HAP-1 (cell line): ENCODE measurements at regions not wholly inside any gene's neighbourhood (a gene's known extent, or its start where the extent isn't known, plus 50 kb on each side); places are given as distances from the start of the nearest gene placed in this dataset.

ENCODE experiments used
- DNase-seq, 2 experiments: peaks; one replicate each; pipeline ENCODE4 v3.0.0-alpha.2; 2016 to 2020; ENCODE audit warnings: low spot score in 2 of 2
- H3K27me3 ChIP-seq: fragments of 250-450 bp; sonication (Bioruptor Pico); 2 replicates; pipeline ENCODE4 v1.5.1; 2020; ENCODE audit warnings: low read depth, mild to moderate bottlenecking, moderate library complexity
- H3K36me3 ChIP-seq: fragments of 250-450 bp; sonication (Bioruptor Pico); replicated peaks from 2 replicates; pipeline ENCODE4 v1.5.1; 2020; ENCODE audit warnings: mild to moderate bottlenecking
- H3K4me1 ChIP-seq: fragments of 250-450 bp; sonication (Bioruptor Pico); 2 replicates; pipeline ENCODE4 v1.5.1; 2020; ENCODE audit warnings: mild to moderate bottlenecking
- H3K4me3 ChIP-seq: fragments of 250-450 bp; sonication (Bioruptor Pico); 2 replicates; pipeline ENCODE4 v1.5.1; 2020; ENCODE audit warnings: mild to moderate bottlenecking, moderate library complexity
- H3K9me3 ChIP-seq: fragments of 250-450 bp; sonication (Bioruptor Pico); 2 replicates; pipeline ENCODE4 v1.5.1; 2020; ENCODE audit warnings: mild to moderate bottlenecking, moderate library complexity
- in situ Hi-C: fragments of 300-500 bp; cut with MboI; formaldehyde crosslinking; loops from 3 replicates; pipeline ENCODE4 v1.14.3; 2020; ENCODE audit warnings: low sequenced_read_pairs, inconsistent platforms, mixed read lengths

DNA sequence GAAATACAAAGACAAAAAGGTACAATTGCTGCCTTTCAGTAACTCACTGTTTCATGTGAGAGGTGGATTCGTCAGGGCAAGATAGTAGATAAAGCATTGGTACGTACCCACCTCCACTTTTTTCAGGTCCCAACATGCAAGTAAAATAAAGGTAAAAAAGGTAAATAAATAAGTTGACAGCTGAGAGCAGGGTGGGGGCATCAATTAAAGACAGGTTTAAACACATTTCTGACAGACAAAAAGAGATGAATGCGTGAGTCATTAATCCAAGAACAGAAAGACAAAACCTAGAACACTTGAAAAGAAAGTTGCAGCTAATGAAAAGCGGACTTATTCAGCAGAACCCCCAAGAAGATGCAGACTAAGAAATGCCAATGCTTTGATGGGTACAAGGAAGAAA lies 979.6 kb upstream of the CDH2 start:
- Histone ChIP-seq H3K27me3 (no peaks in the 10 kb centered on the region), H3K36me3 (no peaks in the 10 kb centered on the region), H3K4me3 (no peak overlapping the region), H3K4me1 (peaks cover 25% of the 10 kb centered on the region), H3K9me3 (no peaks in the 10 kb centered on the region)
- in situ Hi-C loops, result no loop called here
- DNase-seq, result no peak

DNA sequence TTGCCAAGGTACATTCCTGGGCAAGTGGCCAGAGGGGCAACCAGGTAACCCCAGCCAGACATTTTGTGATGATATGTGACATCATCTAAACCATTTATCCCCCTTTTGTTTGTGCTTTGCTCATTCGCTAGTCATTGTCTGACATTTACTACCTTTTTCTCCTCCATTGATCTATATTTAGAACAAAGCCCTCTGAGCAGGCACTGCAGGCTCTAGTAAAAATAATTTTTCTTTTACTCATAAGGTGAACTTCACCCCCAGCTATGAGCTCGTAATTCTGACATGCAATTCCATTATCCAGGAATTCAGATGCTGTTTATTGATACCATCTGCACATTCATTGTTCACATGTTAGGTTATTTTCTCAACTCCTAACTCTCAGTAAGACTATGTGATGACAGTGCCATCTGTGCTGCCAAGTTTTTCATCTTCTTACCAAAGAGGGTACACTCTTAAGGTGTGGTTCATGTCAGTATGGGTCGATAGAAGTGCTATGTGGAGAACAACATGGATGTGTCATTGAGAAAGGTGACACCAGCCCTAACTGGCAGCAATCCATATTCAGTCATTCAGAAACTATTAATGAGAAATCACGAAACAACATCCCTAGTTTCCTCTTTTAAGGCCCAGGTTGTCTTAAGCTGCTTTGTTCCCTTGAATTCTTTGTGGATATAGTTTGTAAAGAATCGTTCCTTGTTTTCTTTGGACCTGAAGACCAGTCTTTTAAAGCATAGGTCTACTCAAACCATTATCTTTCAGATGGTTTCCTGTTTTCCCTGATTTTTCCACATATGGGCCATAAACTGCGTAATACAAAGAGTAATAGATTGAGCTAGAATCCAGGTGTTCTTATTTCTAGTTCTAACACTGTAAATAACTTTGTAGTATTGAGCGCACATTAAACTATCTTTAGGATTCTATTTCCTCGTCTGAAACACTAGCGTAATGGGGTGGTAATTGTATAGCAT lies 978.1 kb upstream of the CDH2 start:
- Histone ChIP-seq H3K4me3 (no peak overlapping the region), H3K27me3 (no peaks in the 10 kb centered on the region), H3K9me3 (no peaks in the 10 kb centered on the region), H3K36me3 (no peaks in the 10 kb centered on the region), H3K4me1 (peaks cover 19% of the 10 kb centered on the region; the same call in 1 of the 2 replicates)
- DNase-seq, result no peak
- in situ Hi-C loops, result no loop called here

DNA sequence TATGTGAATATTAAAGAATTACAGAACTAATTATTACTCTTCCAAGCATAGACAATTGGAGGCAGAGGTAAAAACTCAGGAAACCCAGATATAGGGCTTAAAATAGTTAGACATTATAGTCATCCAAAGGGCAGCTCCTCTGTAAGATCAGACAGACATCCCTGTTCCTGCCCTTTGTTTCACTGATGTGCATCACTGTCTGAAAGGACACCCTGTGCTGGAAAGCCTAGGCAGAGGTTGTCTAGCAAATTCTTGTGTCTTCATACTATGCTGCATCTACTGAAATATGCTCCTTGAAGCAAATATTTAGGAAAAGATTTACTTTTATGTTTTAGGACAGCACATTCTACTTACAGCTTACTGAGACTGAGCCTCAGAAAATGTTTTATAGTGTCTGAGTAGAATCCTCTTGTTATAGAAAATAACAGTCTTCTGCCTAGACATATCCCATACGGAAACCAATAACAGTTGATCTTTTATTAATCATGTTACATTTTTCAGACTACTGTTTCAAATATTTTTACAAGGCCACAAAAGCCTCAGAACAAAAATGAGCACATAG lies 977.3 kb upstream of the CDH2 start:
- no peak for DNase-seq
- H3K4me1 ChIP-seq, result peaks cover 11% of the 10 kb centered on the region; the same call in 1 of the 2 replicates
- no peaks in the 10 kb centered on the region for H3K9me3 ChIP-seq
- in situ Hi-C loops, result no loop called here
- H3K4me3 ChIP-seq, result no peak overlapping the region
- no peaks in the 10 kb centered on the region for H3K27me3 ChIP-seq
- no peaks in the 10 kb centered on the region for H3K36me3 ChIP-seq

DNA sequence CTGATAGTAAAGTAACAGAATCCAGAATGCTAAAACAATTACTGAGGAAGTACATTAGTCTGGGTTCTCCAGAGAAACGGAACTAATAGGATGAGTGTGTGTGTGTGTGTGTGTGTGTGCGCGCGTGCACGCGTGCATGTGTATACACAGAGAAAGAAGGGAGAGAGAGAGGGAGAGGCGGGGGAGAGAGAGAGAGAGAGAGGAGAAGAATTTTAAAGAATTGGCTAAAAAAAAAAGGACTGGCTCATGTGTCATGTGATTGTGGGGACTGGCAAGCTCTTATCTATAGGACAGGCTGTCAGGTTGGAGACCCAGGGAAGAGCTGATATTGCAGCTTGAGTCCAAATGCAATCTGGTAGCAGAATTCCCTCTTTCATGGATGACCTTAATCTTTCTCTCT lies 976.2 kb upstream of the CDH2 start:
- no peak overlapping the region for H3K4me3 ChIP-seq
- H3K27me3 ChIP-seq, result no peaks in the 10 kb centered on the region
- in situ Hi-C loops, result no loop called here
- H3K36me3 ChIP-seq, result no peaks in the 10 kb centered on the region
- DNase-seq, result no peak
- peaks cover 11% of the 10 kb centered on the region; the same call in 1 of the 2 replicates for H3K4me1 ChIP-seq
- no peaks in the 10 kb centered on the region for H3K9me3 ChIP-seq

DNA sequence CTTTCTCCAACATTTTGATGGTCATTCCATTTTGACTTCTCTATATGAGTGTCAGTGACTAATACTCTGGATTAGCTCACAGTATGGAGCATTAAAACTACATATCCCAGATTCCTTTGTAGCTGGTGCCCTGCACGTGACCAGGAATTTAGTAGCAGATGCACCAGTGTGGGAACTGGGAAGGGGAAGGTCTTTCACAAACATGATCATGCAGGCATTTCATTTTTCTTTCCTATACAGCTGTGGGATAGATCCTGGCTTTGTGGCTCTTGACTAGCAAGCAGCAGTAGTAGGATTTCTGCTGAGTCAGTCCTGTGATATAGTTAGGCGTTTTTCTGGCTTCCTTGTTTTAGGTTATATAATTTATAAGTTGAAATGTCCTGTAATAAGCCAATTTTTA lies 971.0 kb upstream of the CDH2 start:
- no peaks in the 10 kb centered on the region for H3K27me3 ChIP-seq
- H3K9me3 ChIP-seq, result no peaks in the 10 kb centered on the region
- in situ Hi-C loops, result no loop called here
- H3K4me1 ChIP-seq, result peaks cover 2% of the 10 kb centered on the region; the same call in 1 of the 2 replicates
- DNase-seq, result peak; percentile 42 to 53
- H3K4me3 ChIP-seq, result no peak overlapping the region
- H3K36me3 ChIP-seq, result no peaks in the 10 kb centered on the region

DNA sequence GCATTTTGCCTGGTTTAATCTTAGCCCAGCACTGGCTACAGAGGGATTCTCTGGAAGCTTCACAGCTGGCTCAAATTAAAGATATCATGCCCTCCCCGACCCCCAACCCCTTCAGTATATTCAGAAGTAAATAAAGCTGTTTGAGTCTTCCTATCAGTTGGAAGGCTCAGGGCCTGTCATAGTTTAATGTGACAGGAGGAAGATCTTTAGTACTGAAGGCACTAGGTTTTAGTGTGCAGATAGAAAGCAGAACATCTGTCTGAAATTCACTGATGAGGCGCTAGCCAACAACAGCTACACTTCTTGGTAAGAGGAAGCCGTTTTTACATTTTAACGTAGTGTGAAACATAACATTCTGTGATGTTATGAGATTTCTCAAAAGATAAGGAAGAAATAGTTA lies 969.1 kb upstream of the CDH2 start:
- Histone ChIP-seq H3K4me3 (no peak overlapping the region), H3K9me3 (no peaks in the 10 kb centered on the region), H3K4me1 (peaks cover 2% of the 10 kb centered on the region; the same call in 1 of the 2 replicates), H3K36me3 (no peaks in the 10 kb centered on the region), H3K27me3 (no peaks in the 10 kb centered on the region)
- in situ Hi-C loops, result no loop called here
- DNase-seq, result no peak

DNA sequence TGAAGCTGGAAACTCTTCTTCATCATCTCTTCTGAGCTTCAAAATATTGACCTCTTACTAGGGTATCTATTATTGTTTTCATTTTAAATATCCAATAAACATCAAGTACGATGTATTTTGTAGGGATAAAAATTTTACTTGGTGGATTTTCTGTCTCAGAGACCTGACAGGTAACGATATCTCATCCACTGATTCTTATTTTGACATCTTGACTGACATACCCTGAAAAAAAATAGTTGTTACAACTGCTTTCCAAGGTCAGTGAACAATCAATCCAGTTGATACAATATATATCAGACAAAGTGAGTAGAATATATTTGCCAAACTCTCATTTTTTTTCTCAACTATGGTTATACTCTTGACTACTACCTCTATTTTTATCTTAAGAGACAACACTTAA lies 963.7 kb upstream of the CDH2 start:
- DNase-seq, result no peak
- in situ Hi-C loops, result no loop called here
- Histone ChIP-seq H3K27me3 (no peaks in the 10 kb centered on the region), H3K4me3 (no peak overlapping the region), H3K9me3 (no peaks in the 10 kb centered on the region), H3K36me3 (no peaks in the 10 kb centered on the region), H3K4me1 (peaks cover 9% of the 10 kb centered on the region; the same call in 1 of the 2 replicates)

DNA sequence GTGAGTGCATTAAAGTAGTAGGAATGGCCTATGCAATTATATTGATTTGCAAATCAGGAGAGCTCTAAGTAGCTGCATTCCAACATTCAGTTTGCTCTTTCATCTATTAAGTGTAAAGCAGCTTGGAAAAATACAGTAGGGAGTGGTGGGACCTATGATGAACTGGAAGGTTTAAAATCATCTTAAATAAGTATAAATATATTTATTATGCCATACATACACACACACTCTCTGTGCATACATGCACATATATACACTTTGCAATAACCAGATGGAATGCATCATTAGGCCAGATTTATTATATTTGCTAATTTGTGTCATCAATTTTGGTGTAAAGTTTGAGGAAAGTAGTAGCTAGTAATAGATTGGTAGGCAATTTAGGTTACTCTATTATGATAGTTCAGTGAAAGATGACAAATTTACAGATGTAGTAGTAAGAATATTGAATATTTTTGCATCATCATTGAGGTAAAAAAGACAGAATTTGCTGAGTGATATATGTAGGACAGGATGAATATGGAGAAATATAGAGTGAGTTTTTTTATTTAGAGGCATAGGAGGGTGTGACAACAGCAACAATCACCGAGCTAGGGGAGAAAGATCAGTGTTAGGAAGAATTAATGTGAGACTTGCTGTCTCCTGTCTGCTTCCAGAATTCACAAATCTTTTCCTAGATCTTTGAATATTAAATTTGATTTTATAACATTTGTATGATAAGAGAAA lies 961.0 kb upstream of the CDH2 start:
- peak in 1 of 2 experiments; percentile 49 for DNase-seq
- Histone ChIP-seq H3K36me3 (no peaks in the 10 kb centered on the region), H3K27me3 (no peaks in the 10 kb centered on the region), H3K4me1 (peaks cover 9% of the 10 kb centered on the region; the same call in 1 of the 2 replicates), H3K4me3 (no peak overlapping the region), H3K9me3 (no peaks in the 10 kb centered on the region)
- in situ Hi-C loops, result no loop called here

DNA sequence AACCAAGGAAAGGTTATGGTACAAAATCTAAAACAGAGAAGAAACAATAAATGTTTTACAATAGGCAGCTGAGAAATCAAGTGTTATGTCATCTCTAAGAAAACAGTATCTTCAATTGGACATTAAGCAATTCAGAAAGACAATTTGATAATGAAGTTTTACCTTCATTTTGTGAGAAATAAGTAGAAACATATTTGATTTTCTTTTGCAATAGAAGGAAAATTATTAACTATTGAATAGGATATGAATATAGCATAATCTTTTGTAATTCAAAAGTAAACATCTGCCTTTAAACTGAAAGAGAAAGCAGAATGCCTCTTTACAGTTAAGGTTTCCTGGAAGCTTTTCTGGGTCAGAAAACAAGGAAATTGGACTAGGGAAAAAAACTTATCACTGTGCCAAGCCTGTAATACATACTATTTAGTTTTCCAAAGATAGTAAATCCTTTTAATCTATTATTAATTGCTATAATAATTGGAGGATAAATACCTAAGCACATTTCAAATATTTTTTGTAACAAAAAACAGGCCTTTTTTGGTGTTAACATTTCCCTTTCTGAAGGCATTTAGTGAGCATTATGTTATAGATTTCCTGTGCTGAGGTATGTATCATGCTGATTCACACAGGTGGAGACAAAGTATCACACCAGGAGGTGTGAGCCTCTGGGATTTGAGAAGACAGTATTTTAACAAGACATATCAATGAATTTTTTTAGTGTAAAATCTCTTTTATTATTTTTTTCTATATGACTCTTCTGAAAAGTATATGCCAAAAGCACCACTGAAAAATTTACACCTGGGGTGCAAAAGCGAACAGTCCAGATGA lies 947.0 kb upstream of the CDH2 start:
- H3K9me3 ChIP-seq, result no peaks in the 10 kb centered on the region
- no peaks in the 10 kb centered on the region for H3K36me3 ChIP-seq
- no peaks in the 10 kb centered on the region for H3K27me3 ChIP-seq
- DNase-seq, result no peak
- no peak overlapping the region for H3K4me3 ChIP-seq
- in situ Hi-C loops, result no loop called here
- no peaks in the 10 kb centered on the region for H3K4me1 ChIP-seq

DNA sequence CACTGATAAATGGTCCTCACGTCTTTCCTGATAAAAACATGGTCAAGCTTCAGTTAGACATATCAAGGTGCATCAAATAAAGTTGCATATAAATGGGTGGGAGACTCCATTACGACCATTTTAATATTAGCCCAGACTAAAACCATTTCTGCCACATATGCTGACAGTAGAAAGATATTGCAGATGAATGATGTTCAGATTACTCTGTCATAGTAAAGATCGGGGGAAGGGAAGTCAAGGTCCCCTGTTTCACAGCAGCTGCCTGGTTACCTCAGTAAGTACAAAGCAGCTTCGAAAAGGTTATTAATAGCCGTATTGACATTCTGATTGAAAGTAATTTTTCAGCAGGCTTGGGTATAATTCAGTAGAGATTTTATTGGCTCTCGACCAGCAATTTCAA lies 927.7 kb upstream of the CDH2 start:
- no peak for DNase-seq
- no peak overlapping the region for H3K4me3 ChIP-seq
- in situ Hi-C loops, result no loop called here

DNA sequence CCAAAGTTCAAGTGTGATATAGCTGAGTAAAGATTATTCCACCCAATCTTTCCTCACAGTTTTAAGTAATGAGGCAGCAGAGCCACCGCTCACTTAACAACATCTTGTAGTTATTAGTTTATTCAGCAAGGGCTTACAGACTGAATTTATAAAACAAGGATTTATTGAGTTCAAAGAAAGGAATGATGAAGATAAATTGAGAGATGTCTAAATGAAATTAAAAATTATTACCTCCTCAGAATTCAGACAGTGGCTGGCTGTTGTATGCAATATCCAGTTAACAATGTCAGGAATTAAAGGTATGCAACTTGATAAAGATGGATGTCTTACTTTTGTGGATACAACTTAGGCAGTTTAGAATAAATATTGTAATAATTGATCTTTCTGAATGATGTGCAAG lies 927.3 kb upstream of the CDH2 start:
- Histone ChIP-seq H3K9me3 (no peaks in the 10 kb centered on the region), H3K4me3 (no peak overlapping the region)

More for the DNA sequence above, 927.7 kb upstream of the CDH2 start:
- no peaks in the 10 kb centered on the region for H3K4me1 ChIP-seq
- H3K27me3 ChIP-seq, result no peaks in the 10 kb centered on the region
- no peaks in the 10 kb centered on the region for H3K36me3 ChIP-seq
- H3K9me3 ChIP-seq, result no peaks in the 10 kb centered on the region

DNA sequence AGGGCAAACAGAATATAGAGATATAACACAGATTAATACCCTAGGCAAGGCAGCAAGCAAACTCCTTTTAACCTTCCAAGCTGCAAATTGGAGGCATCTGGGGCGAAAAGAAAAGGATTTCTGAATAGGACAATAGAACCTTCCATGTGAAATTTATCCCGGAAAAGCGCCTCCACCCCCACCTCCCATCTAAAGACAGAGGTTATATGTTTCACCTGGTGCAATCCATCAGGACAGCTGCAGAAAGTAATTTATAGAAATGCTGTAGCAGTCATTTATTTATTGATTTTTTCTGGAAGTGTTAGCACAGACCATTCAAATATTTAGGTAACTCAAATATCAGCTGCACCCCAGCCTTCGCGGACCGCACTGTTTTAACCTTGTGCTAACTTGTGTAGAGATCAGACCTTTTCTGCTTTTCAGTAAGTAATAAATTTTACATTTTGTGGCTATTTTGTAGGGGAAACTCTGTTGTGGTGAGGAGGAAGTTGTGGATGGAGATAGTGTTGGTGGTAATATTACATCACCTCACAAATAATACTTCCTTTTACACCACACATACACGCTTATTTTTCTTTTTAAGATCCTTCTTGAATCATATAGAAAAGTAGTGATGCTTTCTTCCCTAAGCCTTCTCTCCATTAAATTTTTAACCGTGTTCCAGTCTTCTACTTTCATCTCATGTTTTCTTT lies 919.3 kb upstream of the CDH2 start:
- in situ Hi-C loops, result no loop called here
- DNase-seq, result no peak
- Histone ChIP-seq H3K4me1 (no peaks in the 10 kb centered on the region), H3K4me3 (no peak overlapping the region), H3K27me3 (no peaks in the 10 kb centered on the region), H3K36me3 (no peaks in the 10 kb centered on the region), H3K9me3 (no peaks in the 10 kb centered on the region)

More for the DNA sequence above, 927.3 kb upstream of the CDH2 start:
- no peaks in the 10 kb centered on the region for H3K36me3 ChIP-seq
- no peak for DNase-seq
- in situ Hi-C loops, result no loop called here
- no peaks in the 10 kb centered on the region for H3K4me1 ChIP-seq
- no peaks in the 10 kb centered on the region for H3K27me3 ChIP-seq
